ENCODE measurements at regions not wholly inside any gene's neighbourhood (a gene's known extent, or its start where the extent isn't known, plus 50 kb on each side); places are given as distances from the start of the nearest gene placed in this dataset.
A peak's percentile ranks its signal among the peaks of the same experiment; 100 is the strongest.

GRCh38 chr7:54810401-54810800 lies 51.4 kb upstream of the SEC61G start:
- no peak for DNase-seq (ENCODE audit: low spot score)

- DNase-seq (ENCODE audit: low spot score), result no peak
Observed at GRCh38 chr7:54811041-54811845, 52.2 kb upstream of the SEC61G start.

GRCh38 chr7:54811846-54812254 lies 52.8 kb upstream of the SEC61G start:
- no peak for DNase-seq (ENCODE audit: low spot score)

- DNase-seq (ENCODE audit: low spot score), result no peak
Observed at GRCh38 chr7:54812756-54813322, 53.8 kb upstream of the SEC61G start.

- no peak for DNase-seq (ENCODE audit: low spot score)
Observed at GRCh38 chr7:54813398-54813797, 54.4 kb upstream of the SEC61G start.

- no peak for DNase-seq (ENCODE audit: low spot score)
Observed at GRCh38 chr7:54814401-54814800, 55.4 kb upstream of the SEC61G start.

- peak; percentile 23 for DNase-seq (ENCODE audit: low spot score)
Observed at GRCh38 chr7:54817152-54817551, 58.1 kb upstream of the SEC61G start.

- peak; percentile 16 for DNase-seq (ENCODE audit: low spot score)
Observed at GRCh38 chr7:54823776-54824175, 64.8 kb upstream of the SEC61G start.

- no peak for DNase-seq (ENCODE audit: low spot score)
Observed at GRCh38 chr7:54824655-54825054, 65.6 kb upstream of the SEC61G start.

- no peak for DNase-seq (ENCODE audit: low spot score)
Observed at GRCh38 chr7:54825368-54825767, 66.4 kb upstream of the SEC61G start.

GRCh38 chr7:54827734-54828133 lies 68.7 kb upstream of the SEC61G start:
- DNase-seq (ENCODE audit: low spot score), result no peak

GRCh38 chr7:54831046-54831643 lies 72.1 kb upstream of the SEC61G start:
- peak; percentile 29 for DNase-seq (ENCODE audit: low spot score)

- peak; percentile 58 for DNase-seq (ENCODE audit: low spot score)
Observed at GRCh38 chr7:54831644-54832095, 72.7 kb upstream of the SEC61G start.

GRCh38 chr7:54833001-54833467 lies 74.0 kb upstream of the SEC61G start:
- DNase-seq (ENCODE audit: low spot score), result no peak

- no peak for DNase-seq (ENCODE audit: low spot score)
Observed at GRCh38 chr7:54837168-54837567, 78.2 kb upstream of the SEC61G start.

- no peak for DNase-seq (ENCODE audit: low spot score)
Observed at GRCh38 chr7:54837761-54838160, 78.8 kb upstream of the SEC61G start.

GRCh38 chr7:54838175-54838910 lies 79.3 kb upstream of the SEC61G start:
- DNase-seq (ENCODE audit: low spot score), result no peak

GRCh38 chr7:54839575-54840213 lies 80.7 kb upstream of the SEC61G start:
- peak; percentile 86 for DNase-seq (ENCODE audit: low spot score)

- peak; percentile 56 for DNase-seq (ENCODE audit: low spot score)
Observed at GRCh38 chr7:54841772-54842697, 83.0 kb upstream of the SEC61G start.

- no peak for DNase-seq (ENCODE audit: low spot score)
Observed at GRCh38 chr7:54843841-54844355, 84.9 kb upstream of the SEC61G start.
